Panc1 (cell line): ENCODE measurements at regions not wholly inside any gene's neighbourhood (a gene's known extent, or its start where the extent isn't known, plus 50 kb on each side); places are given as distances from the start of the nearest gene placed in this dataset.

Experiments
- ATAC-seq: fragments of 200-7000 bp; cut with Tn5 transposase; 2 replicates; pipeline ENCODE4 v1.9.1; 2020; ENCODE audit warnings: mild to moderate bottlenecking, moderate library complexity
- BruUV-seq: library from RNA; stranded (reverse); fragments of 400-500 nt; replicated peaks from 2 replicates; lab custom pipeline; 2021; lab: Mats Ljungman, UMichigan
- CTCF ChIA-PET: fragments of 300-600 bp; sonication (Branson Sonifier 250); formaldehyde crosslinking; loops from one replicate; lab custom pipeline; 2022; ENCODE audit warnings: antibody characterized with exemption; lab: Charles Lee
- POLR2A ChIA-PET: fragments of 300-600 bp; sonication (Branson Sonifier 250); formaldehyde crosslinking; loops from one replicate; lab custom pipeline; 2022; ENCODE audit warnings: antibody characterized with exemption; lab: Charles Lee
- DNase-seq: peaks from one replicate; pipeline ENCODE4 v3.0.0-alpha.2; 2010; ENCODE audit warnings: low read depth, low spot score
- H3K27ac ChIP-seq: 2 replicates; pipeline ENCODE4 v1.5.1; 2011; ENCODE audit warnings: mild to moderate bottlenecking, low read length, inconsistent platforms
- H3K27me3 ChIP-seq: fragments of 200-500 bp; sonication (Bioruptor generic); 2 replicates; pipeline ENCODE4 v1.6.0; 2014; ENCODE audit warnings: low read length, inconsistent platforms; ENCODE audit not compliant: control insufficient read depth, insufficient read depth
- H3K36me3 ChIP-seq: fragments of 200-500 bp; sonication (Bioruptor generic); 2 replicates; pipeline ENCODE4 v1.5.1; 2014; ENCODE audit warnings: inconsistent platforms, mild to moderate bottlenecking, low read length, moderate library complexity; ENCODE audit not compliant: control insufficient read depth, insufficient read depth
- H3K4me1 ChIP-seq: 2 replicates; pipeline ENCODE4 v1.5.1; 2011; ENCODE audit warnings: inconsistent platforms, mild to moderate bottlenecking, low read length, moderate library complexity; ENCODE audit not compliant: control insufficient read depth, insufficient read depth
- H3K4me3 ChIP-seq, 2 experiments: 2 replicates each; pipeline ENCODE4 v1.5.1; 2011 to 2012; ENCODE audit warnings: low read depth in 2 of 2, low read length in 2 of 2, mild to moderate bottlenecking in 2 of 2, inconsistent platforms in 1 of 2, moderate library complexity in 1 of 2
- H3K9me3 ChIP-seq: fragments of 200-500 bp; sonication (Bioruptor generic); 2 replicates; pipeline ENCODE4 v1.5.1; 2014; ENCODE audit warnings: low read depth, mild to moderate bottlenecking, inconsistent platforms, low read length, moderate library complexity; ENCODE audit not compliant: control insufficient read depth, insufficient read depth
- CTCF ChIP-seq: fragments of 450-650 bp; IDR thresholded peaks from 2 replicates; pipeline ENCODE4 v1.5.1; 2017; ENCODE audit warnings: mild to moderate bottlenecking
- POLR2AphosphoS5 ChIP-seq: IDR thresholded peaks from 2 replicates; pipeline ENCODE4 v1.6.1; 2012; ENCODE audit warnings: mild to moderate bottlenecking, low read depth, low read length, moderate library complexity
- REST ChIP-seq, 2 experiments: IDR thresholded peaks; 2 replicates each; pipeline ENCODE4 v1.6.1; 2011 to 2012; ENCODE audit warnings: low read depth in 2 of 2, control low read depth in 1 of 2, low read length in 1 of 2, mild to moderate bottlenecking in 1 of 2, moderate library complexity in 1 of 2; ENCODE audit not compliant: insufficient read depth in 1 of 2
- SIN3A ChIP-seq: IDR thresholded peaks from 2 replicates; pipeline ENCODE4 v1.6.1; 2012; ENCODE audit warnings: low read depth, mild to moderate bottlenecking, low read length, moderate library complexity, borderline replicate concordance; ENCODE audit not compliant: insufficient read depth
- TCF7L2 ChIP-seq: IDR thresholded peaks from 2 replicates; pipeline ENCODE4 v1.6.1; 2011; ENCODE audit warnings: mild to moderate bottlenecking, low read depth, low read length, inconsistent platforms
- in situ Hi-C: cut with HindIII; loops from 2 replicates; pipeline ENCODE4 v1.10.0; 2016; ENCODE audit warnings: low sequenced_read_pairs, low pct_unique_long_range_greater_than_20kb
- intact Hi-C: fragments of 100-400 bp; cut with micrococcal nuclease; formaldehyde crosslinking; loops from one replicate; pipeline ENCODE4 v1.10.0; 2022; ENCODE audit not compliant: unreplicated experiment

- no TSS peak for BruUV-seq
- ChIA-PET POLR2A (no interaction called here), CTCF (no interaction called here)
- Histone ChIP-seq H3K9me3 (0 out of 2 replicates have a peak, but pooled peaks cover 3% of the 10 kb centered on the region), H3K4me3 (no peak overlapping the region), H3K4me1 (no peaks in the 10 kb centered on the region), H3K36me3 (no peaks in the 10 kb centered on the region), H3K27me3 (no peaks in the 10 kb centered on the region), H3K27ac (no peak overlapping the region)
- intact Hi-C loops, result no loop called here
- in situ Hi-C loops, result no loop called here
- ATAC-seq, result no peak
- TF ChIP-seq SIN3A, result no peak
- no peak for TF ChIP-seq TCF7L2
- TF ChIP-seq REST (IDR thresholded peaks at IDR 0.05; ENCODE audit: insufficient read depth in 1 of 2, low read depth in 2 of 2, low read length in 1 of 2), result no peak
- no peak for TF ChIP-seq POLR2AphosphoS5
- no peak for TF ChIP-seq CTCF
- DNase-seq, result no peak
Measured at GRCh38 chr3:145448436-145448835, 712.5 kb downstream of the PLOD2 start.

GRCh38 chr3:145450018-145450682, 710.8 kb downstream of the PLOD2 start:
- DNase-seq, result no peak
- Histone ChIP-seq H3K4me1 (no peaks in the 10 kb centered on the region), H3K27me3 (no peaks in the 10 kb centered on the region), H3K36me3 (no peaks in the 10 kb centered on the region), H3K9me3 (0 out of 2 replicates have a peak, but pooled peaks cover 3% of the 10 kb centered on the region), H3K27ac (no peak overlapping the region), H3K4me3 (no peak overlapping the region)
- no TSS peak for BruUV-seq
- ChIA-PET CTCF (no interaction called here), POLR2A (no interaction called here)
- no peak for ATAC-seq
- no peak for TF ChIP-seq TCF7L2
- no peak for TF ChIP-seq REST (IDR thresholded peaks at IDR 0.05; ENCODE audit: insufficient read depth in 1 of 2, low read depth in 2 of 2, low read length in 1 of 2)
- no peak for TF ChIP-seq POLR2AphosphoS5
- TF ChIP-seq CTCF, result no peak
- no peak for TF ChIP-seq SIN3A
- in situ Hi-C loops (no loop called here), intact Hi-C loops (no loop called here)
